ENCODE measurements at regions not wholly inside any gene's neighbourhood (a gene's known extent, or its start where the extent isn't known, plus 50 kb on each side); places are given as distances from the start of the nearest gene placed in this dataset.

GRCh38 chr5:68744206-68744605, 349.6 kb upstream of the SLC30A5 start:
- no peak for TF ChIP-seq CTCF (IDR thresholded peaks at IDR 0.05)
- TF ChIP-seq ZFX (IDR thresholded peaks at IDR 0.05; ENCODE audit: borderline replicate concordance), result no peak
